Fibroblast of mammary gland (primary cell): ENCODE measurements at regions not wholly inside any gene's neighbourhood (a gene's known extent, or its start where the extent isn't known, plus 50 kb on each side); places are given as distances from the start of the nearest gene placed in this dataset.
"Not testable (repeated sequence)": the region's sequence is repeated elsewhere in the genome, so short reads cannot be mapped to it uniquely, and the experiment has no call there.

ENCODE experiments used
- DNase-seq: peaks from one replicate; pipeline ENCODE4 v3.0.0-alpha.2; 2010; ENCODE audit warnings: low read depth
- H3K4me3 ChIP-seq: 2 replicates; pipeline ENCODE4 v1.5.1; 2011; ENCODE audit warnings: low read depth, mild to moderate bottlenecking, low read length, moderate library complexity; ENCODE audit not compliant: control insufficient read depth
- TF ChIP-seq, protein P1 (sequence below): conservative IDR thresholded peaks from 2 replicates; pipeline ENCODE4 v1.5.1; 2011; ENCODE audit warnings: low read depth, low read length, inconsistent platforms; ENCODE audit not compliant: control insufficient read depth, insufficient read depth

- DNase-seq: no peak
- H3K4me3 ChIP-seq: no peak overlapping the region
- TF ChIP-seq, protein P1, sequence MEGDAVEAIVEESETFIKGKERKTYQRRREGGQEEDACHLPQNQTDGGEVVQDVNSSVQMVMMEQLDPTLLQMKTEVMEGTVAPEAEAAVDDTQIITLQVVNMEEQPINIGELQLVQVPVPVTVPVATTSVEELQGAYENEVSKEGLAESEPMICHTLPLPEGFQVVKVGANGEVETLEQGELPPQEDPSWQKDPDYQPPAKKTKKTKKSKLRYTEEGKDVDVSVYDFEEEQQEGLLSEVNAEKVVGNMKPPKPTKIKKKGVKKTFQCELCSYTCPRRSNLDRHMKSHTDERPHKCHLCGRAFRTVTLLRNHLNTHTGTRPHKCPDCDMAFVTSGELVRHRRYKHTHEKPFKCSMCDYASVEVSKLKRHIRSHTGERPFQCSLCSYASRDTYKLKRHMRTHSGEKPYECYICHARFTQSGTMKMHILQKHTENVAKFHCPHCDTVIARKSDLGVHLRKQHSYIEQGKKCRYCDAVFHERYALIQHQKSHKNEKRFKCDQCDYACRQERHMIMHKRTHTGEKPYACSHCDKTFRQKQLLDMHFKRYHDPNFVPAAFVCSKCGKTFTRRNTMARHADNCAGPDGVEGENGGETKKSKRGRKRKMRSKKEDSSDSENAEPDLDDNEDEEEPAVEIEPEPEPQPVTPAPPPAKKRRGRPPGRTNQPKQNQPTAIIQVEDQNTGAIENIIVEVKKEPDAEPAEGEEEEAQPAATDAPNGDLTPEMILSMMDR: no peak
Observed at GRCh38 chr6:114649298-114649697, 306.5 kb upstream of the HS3ST5 start.

DNA sequence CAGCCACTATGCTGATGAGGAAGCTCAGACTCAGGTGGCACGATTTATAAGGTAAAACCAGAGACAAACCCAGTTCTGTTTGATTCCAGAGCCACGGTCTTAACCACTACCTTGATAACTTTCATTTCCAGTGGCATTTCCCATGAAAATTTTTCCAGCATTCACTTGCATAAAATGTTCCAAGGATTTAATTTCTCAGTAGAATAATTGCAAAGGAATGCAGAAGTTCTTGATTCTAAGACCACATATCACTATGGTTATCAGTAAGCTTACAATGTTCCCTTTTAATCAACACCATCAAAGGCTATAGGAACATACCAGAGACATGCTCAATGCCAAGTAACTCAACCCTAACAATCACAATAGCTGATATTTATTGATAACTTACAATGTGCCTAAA, 306.0 kb upstream of the HS3ST5 start:
- TF ChIP-seq, protein P1: no peak
- DNase-seq: no peak
- no peak overlapping the region for H3K4me3 ChIP-seq

GRCh38 chr6:114638341-114638740, 295.5 kb upstream of the HS3ST5 start:
- H3K4me3 ChIP-seq: no peak overlapping the region
- DNase-seq: no peak
- TF ChIP-seq, protein P1: no peak

DNA sequence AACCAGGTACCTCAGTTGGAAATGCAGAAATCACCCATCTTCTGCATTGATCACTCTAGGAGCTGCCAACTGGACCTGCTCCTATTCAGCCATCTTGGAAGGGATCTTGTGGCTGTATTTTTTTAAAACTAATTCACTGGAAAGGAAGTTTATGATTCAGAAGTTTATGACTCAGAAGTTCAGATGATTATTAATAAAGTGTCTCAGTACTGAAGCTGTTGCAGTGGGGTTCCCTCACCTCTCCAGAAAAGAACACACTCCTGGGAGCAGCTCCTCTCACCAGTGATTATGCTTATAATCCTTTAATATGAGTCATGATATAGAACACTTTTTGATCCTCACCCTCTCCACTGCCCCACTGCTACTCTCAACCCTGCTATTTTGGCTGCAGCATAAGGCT, 291.2 kb upstream of the HS3ST5 start:
- H3K4me3 ChIP-seq: no peak overlapping the region
- DNase-seq: peak; percentile 5
- TF ChIP-seq, protein P1: no peak

DNA sequence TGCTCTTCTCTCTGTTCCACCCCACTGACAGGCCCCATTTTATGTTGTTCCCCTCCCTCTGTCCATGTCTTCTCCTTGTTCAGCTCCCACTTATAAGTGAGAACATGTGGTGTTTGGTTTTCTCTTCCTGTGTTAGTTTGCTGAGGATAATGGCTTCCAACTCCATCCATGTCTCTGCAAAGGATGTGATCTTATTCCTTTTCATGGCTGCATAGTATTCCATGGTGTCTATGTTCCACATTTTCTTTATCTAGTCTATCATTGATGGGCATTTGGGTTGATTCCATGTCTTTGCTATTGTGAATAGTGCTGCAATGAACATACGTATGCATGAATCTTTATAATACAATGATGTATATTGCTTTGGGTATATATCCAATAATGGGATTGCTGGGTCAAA, 283.4 kb upstream of the HS3ST5 start:
- not testable (repeated sequence) for DNase-seq, H3K4me3 ChIP-seq

GRCh38 chr6:114619621-114620200, 276.9 kb upstream of the HS3ST5 start:
- TF ChIP-seq, protein P1: no peak
- no peak overlapping the region for H3K4me3 ChIP-seq
- DNase-seq: no peak

DNA sequence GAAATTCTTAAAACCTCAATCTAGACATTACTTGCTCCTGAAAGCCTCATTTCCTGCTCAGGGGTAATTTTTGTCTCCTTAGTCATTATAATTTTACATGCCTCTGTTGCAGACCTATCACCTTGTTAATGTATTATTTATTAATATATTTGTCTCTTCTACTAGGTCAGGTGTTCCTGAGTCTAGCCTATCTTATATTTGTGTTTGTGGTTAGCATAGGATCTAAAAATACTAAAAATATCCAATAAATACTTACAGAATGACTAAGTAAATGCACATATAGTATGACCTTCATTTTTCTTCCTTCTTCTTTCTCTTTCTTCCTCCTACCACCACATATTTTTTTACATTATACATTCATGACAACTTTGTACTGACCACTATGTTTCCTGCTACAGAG, 268.9 kb upstream of the HS3ST5 start:
- TF ChIP-seq, protein P1: no peak
- no peak for DNase-seq
- H3K4me3 ChIP-seq: no peak overlapping the region
